Upper lobe of left lung (tissue), 6 donors: ENCODE measurements at regions not wholly inside any gene's neighbourhood (a gene's known extent, or its start where the extent isn't known, plus 50 kb on each side); places are given as distances from the start of the nearest gene placed in this dataset.

Source experiments
- ATAC-seq, 2 donors: fragments of 200-7000 bp; cut with Tn5 transposase; one replicate each; pipeline ENCODE4 v1.9.1; 2022; ENCODE audit warnings: mild to moderate bottlenecking in 2 of 2, moderate library complexity in 2 of 2; ENCODE audit not compliant: low FRiP score in 2 of 2
- DNase-seq, 2 donors: peaks; one replicate each; pipeline ENCODE4 v3.0.0-alpha.2; 2019 to 2020
- H3K27ac ChIP-seq, 4 donors: fragments of 200-600 bp; sonication (generic); one replicate each; pipeline ENCODE4 v1.5.1; 2016 to 2019
- H3K27me3 ChIP-seq, 4 donors: fragments of 200-600 bp; sonication (generic); one replicate each; pipeline ENCODE4 v1.5.1; 2017 to 2019
- H3K36me3 ChIP-seq, 4 donors: fragments of 200-600 bp; sonication (generic); one replicate each; pipeline ENCODE4 v1.5.1; 2016 to 2019
- H3K4me1 ChIP-seq, 4 donors: fragments of 200-600 bp; sonication (generic); one replicate each; pipeline ENCODE4 v1.5.1; 2018 to 2019
- H3K4me3 ChIP-seq, 4 donors: fragments of 200-600 bp; sonication (generic); one replicate each; pipeline ENCODE4 v1.5.1; 2017 to 2019; ENCODE audit warnings: mild to moderate bottlenecking in 2 of 4, moderate library complexity in 1 of 4
- H3K9me3 ChIP-seq, 4 donors: fragments of 200-600 bp; sonication (generic); one replicate each; pipeline ENCODE4 v1.5.1; 2018 to 2019
- CTCF ChIP-seq, 6 experiments: fragments of 450-650 bp in 4 of 6; fragments of 200-600 bp in 2 of 6; sonication (generic) in 2 of 6; IDR thresholded peaks; one replicate each; pipeline ENCODE4 v1.5.1; 2016 to 2019; ENCODE audit warnings: antibody characterized with exemption in 6 of 6
- EP300 ChIP-seq, 4 donors: sonication (generic); formaldehyde crosslinking; IDR thresholded peaks; one replicate each; pipeline ENCODE4 v1.5.1; 2017; ENCODE audit warnings: antibody characterized with exemption in 4 of 4, control low read depth in 2 of 4
- POLR2A ChIP-seq, 4 donors: fragments of 450-650 bp; IDR thresholded peaks; one replicate each; pipeline ENCODE4 v1.5.1; 2016 to 2017; ENCODE audit warnings: antibody characterized with exemption in 4 of 4, mild to moderate bottlenecking in 2 of 4
- POLR2AphosphoS5 ChIP-seq, 2 donors: sonication (generic); formaldehyde crosslinking; IDR thresholded peaks; one replicate each; pipeline ENCODE4 v1.5.1; 2017; ENCODE audit warnings: antibody characterized with exemption in 2 of 2
- WGBS, 2 donors: methylation state at CpG; one replicate each; pipeline ENCODE4 v1.1.5; 2017 to 2018; 5-methylcytosine and 5-hydroxymethylcytosine counted together
- donor health status: DM: no; HTN: no; CAD: no; lungs with moderate emphysema.
- donor health status: DM: no; HTN: yes; CAD: no; lungs with severe emphysema.

GRCh38 chr15:67900621-67901147 lies 60.8 kb upstream of the RNU6-1 start:
- H3K4me1 ChIP-seq: peaks cover 0 to 5% (median 0%) of the 10 kb centered on the region in 4 donors
- 100% methylated on average over 2 of the region's 2 CpGs for WGBS, 2 donors
- no peak for ATAC-seq
- H3K9me3 ChIP-seq: no peaks in the 10 kb centered on the region
- DNase-seq: no peak
- no peak overlapping the region for H3K4me3 ChIP-seq
- H3K36me3 ChIP-seq: no peaks in the 10 kb centered on the region
- no peak overlapping the region for H3K27ac ChIP-seq
- TF ChIP-seq POLR2A (IDR thresholded peaks at IDR 0.05): no peak
- no peak for TF ChIP-seq CTCF (IDR thresholded peaks at IDR 0.05)
- no peak for TF ChIP-seq EP300 (IDR thresholded peaks at IDR 0.05)
- no peak for TF ChIP-seq POLR2AphosphoS5 (IDR thresholded peaks at IDR 0.05)
- no peaks in the 10 kb centered on the region for H3K27me3 ChIP-seq

- no peaks in the 10 kb centered on the region for H3K9me3 ChIP-seq
- WGBS, 2 donors: 96% methylated on average over 1 of the region's 1 CpG
Observed at GRCh38 chr15:67901922-67902321, 62.1 kb upstream of the RNU6-1 start.

GRCh38 chr15:67902579-67903009 lies 62.7 kb upstream of the RNU6-1 start:
- ATAC-seq (no peak), DNase-seq (no peak)
- no peak overlapping the region for H3K27ac ChIP-seq
- H3K36me3 ChIP-seq: no peaks in the 10 kb centered on the region
- H3K4me3 ChIP-seq: no peak overlapping the region
- no peaks in the 10 kb centered on the region for H3K27me3 ChIP-seq
- H3K9me3 ChIP-seq: no peaks in the 10 kb centered on the region
- 84 to 91% methylated on average over 8 to 9 of the region's 9 CpGs for WGBS, 2 donors
- TF ChIP-seq EP300 (IDR thresholded peaks at IDR 0.05) (no peak), CTCF (IDR thresholded peaks at IDR 0.05) (no peak), POLR2A (IDR thresholded peaks at IDR 0.05) (no peak), POLR2AphosphoS5 (IDR thresholded peaks at IDR 0.05) (no peak)
- H3K4me1 ChIP-seq: peaks cover 0 to 3% (median 0%) of the 10 kb centered on the region in 4 donors

More at GRCh38 chr15:67901922-67902321, 62.1 kb upstream of the RNU6-1 start:
- Histone ChIP-seq H3K4me3 (no peak overlapping the region), H3K27ac (no peak overlapping the region), H3K4me1 (peaks cover 0 to 5% (median 0%) of the 10 kb centered on the region in 4 donors), H3K27me3 (no peaks in the 10 kb centered on the region), H3K36me3 (no peaks in the 10 kb centered on the region)
- no peak for ATAC-seq
- TF ChIP-seq POLR2AphosphoS5 (IDR thresholded peaks at IDR 0.05) (no peak), CTCF (IDR thresholded peaks at IDR 0.05) (no peak), POLR2A (IDR thresholded peaks at IDR 0.05) (no peak), EP300 (IDR thresholded peaks at IDR 0.05) (no peak)
- no peak for DNase-seq

DNA sequence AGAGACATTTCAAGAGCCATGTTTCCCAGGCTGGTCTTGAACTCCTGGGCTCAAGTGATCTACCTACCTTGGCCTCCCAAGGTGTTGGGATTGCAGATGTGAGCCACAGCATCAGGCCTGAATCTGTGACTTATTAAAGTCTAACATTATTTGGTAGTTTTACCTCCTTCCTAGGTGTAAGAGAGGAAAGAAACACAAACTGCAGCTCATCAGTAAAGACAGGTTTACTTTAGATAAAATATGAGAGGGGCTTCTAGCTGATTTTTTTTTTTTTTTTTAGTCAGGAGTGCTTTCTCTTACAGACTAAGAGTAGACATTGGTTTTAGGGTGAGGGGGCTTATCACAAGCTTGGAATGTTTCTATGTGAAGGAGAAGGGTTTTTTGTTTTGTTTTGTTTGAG lies 63.9 kb upstream of the RNU6-1 start:
- H3K36me3 ChIP-seq: no peaks in the 10 kb centered on the region
- TF ChIP-seq POLR2AphosphoS5 (IDR thresholded peaks at IDR 0.05) (no peak), EP300 (IDR thresholded peaks at IDR 0.05) (no peak)

DNA sequence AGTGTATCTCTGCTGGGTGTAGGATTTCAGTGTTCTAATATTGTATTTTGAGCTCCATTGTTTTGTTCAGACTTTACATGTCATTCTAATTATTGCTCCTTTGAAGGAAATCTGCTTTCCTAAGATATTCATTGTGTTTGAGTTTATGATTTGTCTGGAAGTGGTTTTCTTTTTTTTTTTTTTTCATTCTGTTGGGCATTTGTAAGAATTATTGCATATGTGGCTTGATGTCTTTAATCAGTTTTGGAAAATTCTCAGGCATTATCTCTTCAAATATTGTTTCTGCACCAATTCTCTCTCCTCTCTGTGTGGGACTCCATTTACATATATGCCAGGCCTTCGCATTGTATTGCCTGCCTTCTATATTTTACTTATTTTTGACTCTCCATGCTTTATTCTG lies 65.8 kb upstream of the RNU6-1 start:
- ATAC-seq (no peak), DNase-seq (no peak)
- no peaks in the 10 kb centered on the region for H3K4me1 ChIP-seq
- no peaks in the 10 kb centered on the region for H3K36me3 ChIP-seq
- no peaks in the 10 kb centered on the region for H3K27me3 ChIP-seq
- no peak overlapping the region for H3K27ac ChIP-seq
- no peak overlapping the region for H3K4me3 ChIP-seq
- WGBS, 2 donors: 86 to 95% methylated on average over 1 of the region's 1 CpG
- H3K9me3 ChIP-seq: peaks cover 0 to 8% (median 2%) of the 10 kb centered on the region in 4 donors
- TF ChIP-seq EP300 (IDR thresholded peaks at IDR 0.05) (no peak), POLR2A (IDR thresholded peaks at IDR 0.05) (no peak), POLR2AphosphoS5 (IDR thresholded peaks at IDR 0.05) (no peak)

More for the DNA sequence above, 63.9 kb upstream of the RNU6-1 start:
- H3K4me3 ChIP-seq: no peak overlapping the region
- ATAC-seq (no peak), DNase-seq (no peak)
- no peaks in the 10 kb centered on the region for H3K27me3 ChIP-seq
- no peak overlapping the region for H3K27ac ChIP-seq
- no peaks in the 10 kb centered on the region for H3K4me1 ChIP-seq
- H3K9me3 ChIP-seq: no peaks in the 10 kb centered on the region

DNA sequence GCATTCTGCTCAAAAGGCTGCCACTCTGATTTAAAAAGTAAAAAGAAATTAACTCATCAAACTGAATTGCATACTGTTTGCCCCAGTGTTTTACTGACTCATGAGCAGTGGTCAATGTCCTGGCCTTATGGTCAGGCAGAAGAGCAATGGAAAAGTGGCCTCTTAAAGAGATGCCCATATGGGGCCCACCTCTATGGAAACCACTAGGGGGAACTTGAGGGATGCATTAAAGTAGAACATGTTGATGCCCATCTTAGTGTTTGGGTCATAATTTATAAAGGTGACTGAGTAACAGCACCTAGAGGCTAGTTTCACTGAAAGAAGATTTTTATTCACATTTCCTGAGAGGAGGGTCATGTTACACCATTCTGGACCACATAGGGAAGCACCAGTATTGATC lies 66.5 kb upstream of the RNU6-1 start:
- no peaks in the 10 kb centered on the region for H3K27me3 ChIP-seq
- DNase-seq (no peak), ATAC-seq (no peak)
- H3K36me3 ChIP-seq: no peaks in the 10 kb centered on the region
- TF ChIP-seq POLR2A (IDR thresholded peaks at IDR 0.05) (no peak), EP300 (IDR thresholded peaks at IDR 0.05) (no peak), CTCF (IDR thresholded peaks at IDR 0.05) (peak in 1 of 6 experiments; percentile 24), POLR2AphosphoS5 (IDR thresholded peaks at IDR 0.05) (no peak)
- no peak overlapping the region for H3K4me3 ChIP-seq
- H3K27ac ChIP-seq: no peak overlapping the region
- H3K4me1 ChIP-seq: no peaks in the 10 kb centered on the region
- peaks cover 0 to 8% (median 2%) of the 10 kb centered on the region in 4 donors for H3K9me3 ChIP-seq
